Progenitor cell of endocrine pancreas (in vitro differentiated cells): ENCODE measurements at regions not wholly inside any gene's neighbourhood (a gene's known extent, or its start where the extent isn't known, plus 50 kb on each side); places are given as distances from the start of the nearest gene placed in this dataset.

Source experiments
- DNase-seq: peaks from one replicate; pipeline ENCODE4 v3.0.0; 2021; ENCODE audit warnings: low spot score; ENCODE audit not compliant: unreplicated experiment
- H3K27ac Mint-ChIP-seq: 2 replicates; pipeline ENCODE4 v1.8.0; 2021; ENCODE audit warnings: mild to moderate bottlenecking, moderate library complexity, mixed read lengths
- H3K27me3 Mint-ChIP-seq: 2 replicates; pipeline ENCODE4 v1.8.0; 2021; ENCODE audit warnings: mixed read lengths
- H3K36me3 Mint-ChIP-seq: 2 replicates; pipeline ENCODE4 v1.8.0; 2022; ENCODE audit warnings: mixed read lengths; ENCODE audit not compliant: insufficient read depth
- H3K4me1 Mint-ChIP-seq: 2 replicates; pipeline ENCODE4 v1.8.0; 2021; ENCODE audit warnings: low read depth, mixed read lengths
- H3K4me3 Mint-ChIP-seq: 2 replicates; pipeline ENCODE4 v1.8.0; 2021; ENCODE audit warnings: low read depth, mild to moderate bottlenecking, moderate library complexity, mixed read lengths
- H3K9me3 Mint-ChIP-seq: 2 replicates; pipeline ENCODE4 v1.8.0; 2021; ENCODE audit warnings: low read depth, mixed read lengths
- TF ChIP-seq, protein P1 (sequence below): fragments of 200-600 bp; sonication (generic); IDR thresholded peaks from one replicate; pipeline ENCODE4 v1.5.0; 2021; ENCODE audit warnings: antibody characterized with exemption, mild to moderate bottlenecking; ENCODE audit not compliant: unreplicated experiment

- no peak for DNase-seq
- Mint-ChIP-seq H3K36me3 (no peaks in the 10 kb centered on the region), H3K4me1 (no peaks in the 10 kb centered on the region), H3K4me3 (no peak overlapping the region), H3K27me3 (no peaks in the 10 kb centered on the region), H3K9me3 (no peaks in the 10 kb centered on the region), H3K27ac (no peak overlapping the region)
- TF ChIP-seq, protein P1, sequence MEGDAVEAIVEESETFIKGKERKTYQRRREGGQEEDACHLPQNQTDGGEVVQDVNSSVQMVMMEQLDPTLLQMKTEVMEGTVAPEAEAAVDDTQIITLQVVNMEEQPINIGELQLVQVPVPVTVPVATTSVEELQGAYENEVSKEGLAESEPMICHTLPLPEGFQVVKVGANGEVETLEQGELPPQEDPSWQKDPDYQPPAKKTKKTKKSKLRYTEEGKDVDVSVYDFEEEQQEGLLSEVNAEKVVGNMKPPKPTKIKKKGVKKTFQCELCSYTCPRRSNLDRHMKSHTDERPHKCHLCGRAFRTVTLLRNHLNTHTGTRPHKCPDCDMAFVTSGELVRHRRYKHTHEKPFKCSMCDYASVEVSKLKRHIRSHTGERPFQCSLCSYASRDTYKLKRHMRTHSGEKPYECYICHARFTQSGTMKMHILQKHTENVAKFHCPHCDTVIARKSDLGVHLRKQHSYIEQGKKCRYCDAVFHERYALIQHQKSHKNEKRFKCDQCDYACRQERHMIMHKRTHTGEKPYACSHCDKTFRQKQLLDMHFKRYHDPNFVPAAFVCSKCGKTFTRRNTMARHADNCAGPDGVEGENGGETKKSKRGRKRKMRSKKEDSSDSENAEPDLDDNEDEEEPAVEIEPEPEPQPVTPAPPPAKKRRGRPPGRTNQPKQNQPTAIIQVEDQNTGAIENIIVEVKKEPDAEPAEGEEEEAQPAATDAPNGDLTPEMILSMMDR: no peak
These were observed 217.6 kb upstream of the FIGN start for GRCh38 chr2:163953390-163953907.

DNA sequence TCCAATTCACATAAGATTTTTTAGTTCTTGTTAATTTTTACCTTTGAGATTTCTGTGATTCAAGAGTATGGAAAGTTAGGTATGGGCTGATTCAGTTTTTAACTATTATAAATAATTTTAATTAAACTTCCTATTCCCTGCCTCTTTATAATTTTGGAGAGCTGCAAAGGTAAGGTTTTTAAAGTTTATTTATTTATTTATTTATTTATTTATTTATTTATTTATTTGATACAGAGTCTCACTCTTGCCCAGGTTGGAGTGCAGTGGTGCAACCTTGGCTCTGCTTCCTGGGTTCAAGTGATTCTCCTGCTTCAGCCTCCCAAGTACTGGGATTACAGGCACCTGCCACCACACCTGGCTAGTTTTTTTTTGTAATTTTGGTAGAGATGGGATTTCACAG, 215.5 kb upstream of the FIGN start:
- H3K36me3 Mint-ChIP-seq: no peaks in the 10 kb centered on the region
- TF ChIP-seq, protein P1: no peak
- no peak overlapping the region for H3K4me3 Mint-ChIP-seq
- no peaks in the 10 kb centered on the region for H3K9me3 Mint-ChIP-seq
- H3K4me1 Mint-ChIP-seq: no peaks in the 10 kb centered on the region
- no peak overlapping the region for H3K27ac Mint-ChIP-seq
- DNase-seq: no peak
- no peaks in the 10 kb centered on the region for H3K27me3 Mint-ChIP-seq

DNA sequence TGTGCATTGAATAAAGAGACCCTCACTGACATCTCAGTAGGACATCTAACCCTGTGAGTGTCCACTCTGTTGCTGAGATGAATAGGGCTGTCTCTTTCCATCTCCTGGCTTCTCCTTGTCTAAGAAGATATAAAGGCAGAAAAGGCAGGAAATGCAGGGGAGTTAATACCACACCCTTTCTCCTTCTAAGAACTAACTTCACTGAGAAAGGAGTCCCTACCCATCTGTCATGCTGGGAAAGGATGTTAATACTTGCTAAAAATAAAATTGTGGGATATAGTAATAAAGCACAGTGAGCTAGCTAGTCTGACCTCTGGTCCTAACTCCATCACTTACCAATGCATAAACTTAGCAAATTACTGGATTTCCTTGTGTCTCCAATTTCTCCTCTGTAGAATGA, 213.9 kb upstream of the FIGN start:
- Mint-ChIP-seq H3K9me3 (no peaks in the 10 kb centered on the region), H3K36me3 (no peaks in the 10 kb centered on the region), H3K27me3 (no peaks in the 10 kb centered on the region), H3K4me3 (no peak overlapping the region), H3K4me1 (no peaks in the 10 kb centered on the region), H3K27ac (no peak overlapping the region)
- no peak for DNase-seq
- TF ChIP-seq, protein P1: no peak

DNA sequence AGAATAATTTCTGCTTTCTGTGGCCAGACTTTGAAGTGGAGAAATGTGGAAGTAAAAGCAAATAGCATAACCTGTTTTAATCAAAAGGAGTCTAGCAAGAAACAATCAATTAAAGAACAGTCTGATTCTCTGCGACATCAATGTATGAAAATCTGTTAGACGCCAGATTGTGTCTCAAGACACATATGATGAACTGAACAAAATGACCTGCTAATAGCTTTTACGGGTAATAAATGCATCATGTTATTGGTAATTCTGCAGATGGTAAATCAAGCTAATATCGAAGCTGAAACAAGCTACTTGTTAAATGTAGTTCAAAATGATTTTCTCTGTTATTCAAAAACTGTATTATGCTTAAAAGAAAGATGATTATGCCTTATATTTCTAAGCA, 208.5 kb upstream of the FIGN start:
- TF ChIP-seq, protein P1: no peak
- no peak overlapping the region for H3K4me3 Mint-ChIP-seq
- H3K4me1 Mint-ChIP-seq: peaks cover 15% of the 10 kb centered on the region
- no peaks in the 10 kb centered on the region for H3K27me3 Mint-ChIP-seq
- no peak for DNase-seq
- no peaks in the 10 kb centered on the region for H3K9me3 Mint-ChIP-seq
- no peak overlapping the region for H3K27ac Mint-ChIP-seq
- H3K36me3 Mint-ChIP-seq: no peaks in the 10 kb centered on the region

DNA sequence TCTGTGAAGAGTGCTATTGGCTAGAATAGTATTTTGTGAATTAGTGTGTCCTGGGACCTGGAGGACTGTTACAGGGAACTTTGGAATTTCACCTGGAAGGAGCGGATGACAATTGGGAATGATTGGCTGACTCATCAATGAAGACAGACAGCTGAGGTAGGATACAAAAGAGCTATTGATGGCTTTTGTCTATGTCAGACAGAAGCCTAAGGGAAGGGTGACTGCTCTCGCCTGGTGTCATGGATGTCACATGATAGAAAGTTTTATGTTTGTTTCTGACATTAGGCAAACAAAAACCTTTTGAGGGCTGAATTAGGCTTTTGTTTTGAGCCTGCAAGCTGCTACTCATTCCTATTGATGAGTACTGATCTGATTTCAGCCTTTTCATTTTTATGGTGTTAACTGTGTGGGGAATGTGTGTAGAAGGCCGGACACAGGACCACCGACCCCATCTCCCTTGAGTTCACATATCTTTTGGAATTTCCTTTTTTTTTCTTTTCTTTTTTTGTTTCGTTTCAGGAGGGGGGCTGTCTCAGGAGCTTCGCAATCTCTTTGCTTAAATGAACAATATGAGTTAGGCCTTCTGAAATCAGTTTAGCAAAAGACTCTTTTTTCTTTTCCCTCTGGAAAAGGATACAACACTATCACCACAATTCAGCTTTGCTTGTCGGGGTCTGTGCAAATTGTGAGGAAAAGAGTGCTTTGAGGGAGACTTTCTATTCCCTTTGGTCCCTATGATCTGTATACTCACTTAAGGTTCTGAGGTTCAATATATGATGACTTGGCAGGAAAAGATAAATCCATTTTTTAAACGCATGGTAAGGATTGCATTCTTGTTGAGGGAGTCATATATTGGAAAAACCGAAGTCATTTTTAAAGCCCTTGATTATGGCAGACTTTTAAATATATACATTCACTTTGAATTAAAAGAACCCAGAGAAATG, 207.9 kb upstream of the FIGN start:
- no peak for DNase-seq
- Mint-ChIP-seq H3K36me3 (no peaks in the 10 kb centered on the region), H3K4me1 (peaks cover 15% of the 10 kb centered on the region), H3K27ac (peak overlapping the region; percentile 52), H3K9me3 (no peaks in the 10 kb centered on the region), H3K27me3 (no peaks in the 10 kb centered on the region), H3K4me3 (no peak overlapping the region)
- TF ChIP-seq, protein P1: no peak
